NCI-H345 treated with DMSO at 0.1 percent for 48 hours (cell line): ENCODE measurements at regions not wholly inside any gene's neighbourhood (a gene's known extent, or its start where the extent isn't known, plus 50 kb on each side); places are given as distances from the start of the nearest gene placed in this dataset.

Experiments used
- DNase-seq: peaks from one replicate; lab custom pipeline; 2025; ENCODE audit not compliant: unreplicated experiment; lab: John Stamatoyannopoulos, UW

- DNase-seq = no peak
These were observed 223.0 kb downstream of the SLC6A15 start for GRCh38 chr12:84689638-84690037.

GRCh38 chr12:84685379-84685778, 227.2 kb downstream of the SLC6A15 start:
- DNase-seq = no peak

GRCh38 chr12:84676787-84677186, 235.8 kb downstream of the SLC6A15 start:
- DNase-seq = no peak

DNA sequence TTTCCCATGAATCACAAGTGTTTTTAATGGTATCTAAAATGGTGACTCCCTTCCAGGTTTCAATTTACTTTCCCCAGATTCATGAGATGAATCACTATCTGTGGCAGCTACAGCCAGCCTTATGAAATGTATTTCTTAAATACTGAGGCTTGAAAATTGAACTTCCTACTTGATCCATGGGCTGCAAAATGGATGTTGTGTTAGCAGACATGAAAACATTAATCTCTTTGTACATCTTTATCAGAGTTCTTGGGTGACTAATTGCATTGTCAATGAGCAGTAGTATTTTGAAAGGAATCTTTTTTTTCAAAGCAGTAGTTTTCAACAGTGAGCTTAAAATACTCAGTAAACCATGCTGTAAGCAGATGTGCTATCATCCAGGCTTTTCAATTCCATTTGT, 250.8 kb downstream of the SLC6A15 start:
- DNase-seq = no peak

- no peak for DNase-seq
These were observed 252.5 kb downstream of the SLC6A15 start for GRCh38 chr12:84660139-84660538.

DNA sequence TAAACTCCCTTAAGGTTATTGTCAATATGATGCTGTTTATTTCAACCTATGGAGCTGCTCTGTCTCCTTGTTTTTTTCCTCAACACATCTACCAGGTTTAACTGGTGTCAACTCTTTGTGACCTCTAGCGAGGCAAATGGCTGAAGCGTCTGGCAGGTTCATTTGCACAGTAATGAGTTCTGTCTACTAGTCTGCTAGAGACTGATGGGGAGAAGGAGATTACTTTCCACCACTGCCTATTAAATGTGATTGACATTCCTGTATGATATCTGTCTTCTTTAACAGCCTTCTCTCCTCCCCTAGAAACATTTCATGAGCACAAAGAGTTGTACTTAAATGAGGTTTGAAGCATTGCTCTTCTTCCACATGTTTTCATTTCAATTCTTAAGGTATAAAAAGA, 253.7 kb downstream of the SLC6A15 start:
- DNase-seq = no peak

DNA sequence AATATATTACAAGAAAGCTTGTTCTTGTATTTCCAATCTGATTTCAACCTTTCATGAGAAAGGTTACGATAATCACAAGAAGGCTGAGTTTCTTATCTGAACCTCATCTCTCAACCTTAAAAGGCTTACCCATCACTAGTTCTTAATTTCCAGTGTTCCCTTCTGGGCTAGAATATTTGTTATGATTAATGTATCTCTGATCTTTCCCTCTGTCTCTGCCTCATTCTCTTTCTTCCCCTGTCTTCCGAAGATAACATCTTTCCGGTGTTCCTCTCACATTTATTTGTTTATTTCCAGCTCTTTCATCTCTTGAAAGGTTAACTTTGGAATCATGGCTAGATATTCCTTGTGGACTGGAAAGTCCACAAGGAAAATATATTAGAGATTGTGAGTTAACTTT, 255.9 kb downstream of the SLC6A15 start:
- no peak for DNase-seq

GRCh38 chr12:84653482-84653881, 259.1 kb downstream of the SLC6A15 start:
- no peak for DNase-seq

DNA sequence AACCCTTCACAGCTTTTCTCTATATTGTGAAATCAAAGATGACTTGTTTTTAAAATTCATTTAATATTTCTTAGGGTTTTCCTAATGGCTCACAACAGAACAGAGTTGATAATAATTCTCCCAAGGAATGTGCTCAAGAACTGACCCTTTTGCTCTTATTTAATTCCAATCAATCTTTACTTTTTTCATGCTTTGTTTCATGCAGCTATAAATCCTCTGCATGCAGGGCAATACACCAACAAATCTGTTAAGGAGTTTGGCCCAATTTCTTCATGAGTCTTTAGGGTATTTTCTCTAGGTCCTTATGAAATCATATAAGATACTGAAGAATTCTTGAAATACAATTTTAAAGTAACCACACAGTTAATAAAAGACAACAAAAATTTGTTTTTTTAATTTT, 264.2 kb downstream of the SLC6A15 start:
- no peak for DNase-seq

DNA sequence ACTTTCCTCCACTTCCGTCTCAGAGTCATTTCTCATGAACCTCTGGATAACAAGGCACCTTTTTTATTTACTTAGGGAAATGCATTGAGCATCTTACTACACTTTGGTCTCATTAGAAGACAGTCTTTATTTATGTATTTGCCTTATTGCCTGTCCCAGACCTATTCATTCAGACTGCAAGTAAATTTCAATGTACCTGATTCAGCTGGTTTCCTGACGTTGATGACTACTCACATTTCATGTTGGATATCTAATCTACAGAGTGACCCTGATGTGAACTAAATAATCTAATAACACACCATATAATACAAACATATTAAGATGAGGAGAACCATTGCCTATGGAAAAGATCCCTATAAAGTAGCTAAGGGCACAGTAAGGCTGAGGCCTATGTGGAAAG, 267.7 kb downstream of the SLC6A15 start:
- no peak for DNase-seq

GRCh38 chr12:84643993-84644392, 268.6 kb downstream of the SLC6A15 start:
- DNase-seq = no peak

GRCh38 chr12:84641940-84642545, 270.6 kb downstream of the SLC6A15 start:
- no peak for DNase-seq

GRCh38 chr12:84638811-84639368, 273.7 kb downstream of the SLC6A15 start:
- DNase-seq = no peak

GRCh38 chr12:84637926-84638325, 274.7 kb downstream of the SLC6A15 start:
- no peak for DNase-seq

- no peak for DNase-seq
These were observed 275.8 kb downstream of the SLC6A15 start for GRCh38 chr12:84636801-84637290.

DNA sequence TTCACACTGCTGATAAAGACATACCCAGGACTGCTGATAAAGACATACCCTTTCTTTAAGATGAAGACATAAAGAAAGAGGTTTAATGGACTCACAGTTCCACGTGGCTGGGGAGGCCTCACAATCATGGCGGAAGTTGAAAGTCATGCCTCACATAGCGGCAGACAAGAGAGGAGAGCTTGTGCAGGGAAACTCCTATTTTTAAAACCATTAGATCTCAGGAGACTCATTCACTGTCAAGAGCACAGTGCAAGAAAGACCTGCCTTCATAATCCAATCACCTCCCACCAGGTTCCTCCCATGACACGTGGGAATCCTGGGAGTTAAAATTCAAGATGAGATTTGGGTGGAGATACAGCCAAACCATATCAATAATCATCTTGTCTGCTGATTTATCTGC, 278.1 kb downstream of the SLC6A15 start:
- no peak for DNase-seq

- DNase-seq = no peak
These were observed 280.0 kb downstream of the SLC6A15 start for GRCh38 chr12:84632556-84632955.

DNA sequence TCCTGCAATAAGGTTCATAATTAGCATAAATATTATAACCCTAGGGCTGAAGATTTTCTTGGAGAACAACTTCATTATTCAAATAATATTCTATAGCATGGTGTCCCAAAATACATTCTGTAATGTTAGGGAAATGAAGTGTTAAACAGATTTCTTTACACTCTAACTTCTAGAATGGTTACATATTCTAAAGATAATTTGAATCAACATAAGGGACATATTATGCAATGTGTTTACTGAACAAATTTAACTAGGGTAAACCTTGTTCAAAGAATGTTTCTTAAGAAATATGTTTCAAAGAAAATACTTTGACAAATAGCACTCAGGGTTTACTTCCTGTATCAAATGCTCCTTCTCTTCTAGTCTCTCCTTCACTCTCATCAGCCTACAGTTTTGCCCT, 281.6 kb downstream of the SLC6A15 start:
- no peak for DNase-seq

DNA sequence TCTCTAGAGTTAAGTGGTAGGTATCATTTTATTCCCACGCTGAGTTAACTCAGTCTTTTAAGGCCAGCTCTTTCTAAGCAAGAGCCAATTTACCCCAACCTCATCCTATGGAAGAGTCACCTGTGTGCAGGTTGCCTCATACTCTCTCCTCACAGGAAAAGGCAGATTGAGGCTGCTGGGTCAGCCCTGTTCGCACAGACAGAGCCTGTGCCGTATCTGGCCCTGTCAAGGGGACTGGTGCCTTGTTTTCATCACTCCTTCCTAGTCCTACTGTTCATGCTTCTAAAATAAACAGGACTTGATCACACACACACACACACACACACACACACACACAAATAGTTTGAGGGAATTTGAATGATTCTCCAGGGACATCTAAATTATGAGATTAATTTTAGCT, 285.0 kb downstream of the SLC6A15 start:
- no peak for DNase-seq

- DNase-seq = no peak
These were observed 288.0 kb downstream of the SLC6A15 start for GRCh38 chr12:84624601-84625000.

DNA sequence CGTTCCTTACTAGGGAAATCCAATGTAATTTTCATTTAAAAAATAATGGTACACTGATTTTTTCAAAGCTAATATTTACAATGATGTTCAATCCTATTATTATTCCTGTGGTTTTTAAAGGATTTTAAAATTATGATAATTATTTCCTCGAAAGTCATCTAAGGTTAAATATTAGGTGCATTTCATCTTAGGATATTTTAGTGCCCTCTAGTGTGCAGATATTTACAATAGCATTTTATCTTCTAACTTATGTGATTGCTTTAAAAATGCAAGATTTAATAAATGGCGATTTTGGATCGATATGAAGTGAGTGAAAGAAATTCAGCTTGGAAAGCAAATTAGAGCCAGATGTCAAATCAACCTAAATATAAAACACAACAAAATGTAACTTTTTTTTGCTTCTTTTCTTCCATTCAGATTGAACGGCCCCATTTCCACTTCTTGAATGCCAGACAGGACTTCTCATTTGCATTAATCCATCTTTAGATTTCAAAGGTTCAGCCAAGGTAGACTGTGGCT, 293.5 kb downstream of the SLC6A15 start:
- no peak for DNase-seq

DNA sequence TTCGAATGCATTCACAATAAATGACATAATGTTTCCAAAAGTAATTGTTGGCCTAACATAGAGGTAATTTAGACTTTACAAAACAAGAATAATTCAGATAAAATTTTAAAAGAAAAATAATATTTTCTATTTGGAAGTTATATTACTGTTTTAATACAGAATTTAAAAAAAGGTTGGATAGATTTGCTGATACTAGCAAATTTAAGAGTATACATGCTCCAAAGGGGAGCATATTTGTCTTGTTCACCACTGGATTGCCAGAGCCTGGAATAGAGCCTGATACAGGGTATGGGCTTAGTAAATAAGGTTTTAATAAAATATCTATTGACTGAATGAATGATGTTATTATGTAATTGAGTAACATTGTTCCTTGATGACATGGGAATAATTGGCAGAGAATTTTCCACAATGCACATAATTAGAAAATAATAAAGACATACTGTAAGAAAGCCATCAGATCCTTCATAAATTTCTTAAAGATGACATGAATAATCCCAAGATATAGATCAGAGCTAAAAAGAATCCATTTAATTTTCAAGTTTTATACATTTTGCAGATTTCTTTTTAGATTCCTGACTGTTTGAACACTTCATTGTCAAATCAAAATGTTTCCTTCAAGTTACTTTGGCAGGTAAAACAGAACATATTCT, 305.3 kb downstream of the SLC6A15 start:
- DNase-seq = no peak
